Left kidney (tissue), 1 donor: ENCODE measurements at regions not wholly inside any gene's neighbourhood (a gene's known extent, or its start where the extent isn't known, plus 50 kb on each side); places are given as distances from the start of the nearest gene placed in this dataset.
A peak's percentile ranks its signal among the peaks of the same experiment; 100 is the strongest.

Experiments used
- DNase-seq: peaks from one replicate; pipeline ENCODE4 v3.0.0-alpha.2; 2013

DNA sequence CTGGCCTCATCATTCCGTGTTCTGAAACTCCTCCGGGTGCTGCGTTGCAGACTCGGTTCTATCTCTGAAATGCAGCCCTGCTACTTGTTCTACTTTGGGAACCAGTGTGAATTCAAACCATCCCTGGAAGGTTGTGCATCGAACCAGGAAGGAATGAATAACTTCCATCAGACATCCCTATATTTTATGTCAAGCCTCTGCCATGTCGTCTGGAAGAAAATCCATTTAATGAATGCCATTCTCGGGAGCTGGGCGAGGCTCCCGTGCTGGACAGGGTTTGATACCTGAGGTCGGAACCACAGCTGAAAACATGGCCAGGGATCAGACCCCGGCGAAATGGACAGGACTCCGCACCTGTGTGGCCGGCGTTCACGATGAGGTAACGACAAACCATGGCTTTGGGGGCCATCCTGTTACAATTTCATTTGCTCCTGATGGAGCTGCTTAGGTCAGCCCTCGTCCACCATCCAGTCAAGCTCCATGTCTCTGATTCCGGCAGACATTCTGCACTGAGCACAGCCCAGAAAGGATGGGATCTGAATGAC lies 821.6 kb downstream of the GALR1 start:
- no peak for DNase-seq

DNA sequence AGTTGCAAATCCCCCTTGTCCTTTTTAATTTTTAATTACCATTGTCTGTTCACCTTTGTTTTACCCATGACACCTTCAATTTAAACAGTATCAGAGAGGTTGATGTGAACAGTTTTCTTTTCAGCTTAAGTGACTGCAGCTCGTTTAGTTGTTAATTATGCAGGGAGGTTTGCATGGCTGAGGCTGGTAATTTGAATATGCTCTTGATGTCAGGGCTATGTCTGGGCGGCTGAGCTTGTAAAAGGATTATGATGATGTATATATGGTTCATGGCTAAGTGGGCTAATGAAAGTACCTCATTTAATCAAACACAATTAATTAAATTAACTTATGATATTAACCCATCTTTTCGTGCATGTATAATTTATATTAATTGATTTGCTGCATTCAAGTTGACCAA lies 822.1 kb downstream of the GALR1 start:
- DNase-seq: no peak

DNA sequence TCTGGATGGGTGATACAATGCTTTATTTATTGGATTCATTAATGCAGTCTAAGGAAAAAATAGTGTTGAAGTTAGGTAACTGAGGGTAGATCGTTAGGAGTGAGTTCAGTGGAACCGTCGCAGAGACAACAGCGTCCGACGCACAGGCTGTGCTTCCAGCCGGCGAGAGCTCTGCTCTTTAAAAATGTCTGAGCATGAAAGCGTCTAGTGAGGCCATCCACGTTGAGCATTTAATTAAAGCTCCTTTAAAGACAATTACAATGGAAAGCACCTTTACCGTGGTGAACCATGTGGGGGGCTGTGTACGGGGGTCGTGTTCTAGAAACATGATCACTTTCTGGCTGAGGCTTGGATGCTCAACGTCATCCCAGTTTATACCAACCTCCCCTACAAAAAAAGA lies 822.7 kb downstream of the GALR1 start:
- DNase-seq: no peak

DNA sequence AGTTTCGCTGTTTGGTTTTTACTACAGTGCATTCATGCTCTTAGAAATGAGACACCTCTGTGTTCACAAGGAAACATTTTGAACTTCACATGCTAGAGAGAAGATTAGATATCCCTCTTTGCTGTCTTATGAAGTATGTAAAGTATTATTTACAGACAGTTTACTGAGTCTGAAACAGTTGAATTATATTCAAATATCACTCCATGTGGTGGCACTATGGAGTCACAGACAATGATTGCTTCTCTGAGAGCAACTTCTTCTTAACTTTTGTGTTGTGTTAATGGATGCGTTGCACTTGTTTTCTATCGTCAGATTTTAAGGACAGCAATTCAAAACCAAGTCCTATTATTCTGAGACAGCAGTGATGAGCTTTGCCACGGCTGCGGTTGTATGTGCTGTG lies 823.6 kb downstream of the GALR1 start:
- peak; percentile 32 for DNase-seq

- no peak for DNase-seq
Measured at GRCh38 chr18:78074400-78075020, 824.9 kb downstream of the GALR1 start.

DNA sequence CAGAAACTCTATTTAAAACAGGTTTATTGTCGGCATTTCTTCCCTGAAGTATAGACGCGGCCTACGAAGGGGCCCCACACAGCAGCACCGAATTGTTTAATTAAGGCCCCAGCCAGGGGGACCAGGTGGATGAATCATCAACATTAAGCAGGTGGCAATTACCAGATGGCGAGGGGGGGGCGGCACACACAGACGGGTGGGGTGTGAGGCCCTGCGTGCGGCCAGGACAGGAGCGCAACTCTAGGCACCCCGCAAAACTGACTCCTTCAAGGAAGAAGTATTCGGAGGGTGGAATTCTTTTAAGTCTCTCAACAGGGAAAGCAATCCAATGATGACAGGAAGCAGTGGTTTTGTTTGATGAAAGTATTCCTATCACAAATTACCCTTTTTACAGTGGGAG lies 830.4 kb downstream of the GALR1 start:
- no peak for DNase-seq

DNA sequence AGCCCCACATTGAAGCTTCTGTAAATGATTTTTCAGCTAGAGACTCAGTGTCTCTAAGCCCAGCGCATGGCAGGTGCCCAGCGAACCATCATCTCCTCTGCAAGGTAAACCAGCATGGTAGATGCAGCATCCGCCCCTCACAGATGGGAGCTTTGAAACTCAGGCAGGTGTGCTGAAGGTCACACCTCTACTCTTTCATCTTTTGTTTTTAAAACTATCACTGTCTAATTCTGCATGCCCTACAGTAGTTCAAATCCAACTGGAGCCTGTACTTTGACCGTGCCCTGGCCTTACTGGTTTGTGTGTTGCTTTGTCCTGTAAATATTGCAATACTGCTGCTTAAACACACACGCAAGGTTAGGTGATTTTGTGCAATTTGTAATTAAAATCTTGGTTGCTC lies 831.1 kb downstream of the GALR1 start:
- no peak for DNase-seq

- no peak for DNase-seq
Measured at GRCh38 chr18:78082816-78083215, 833.2 kb downstream of the GALR1 start.

DNA sequence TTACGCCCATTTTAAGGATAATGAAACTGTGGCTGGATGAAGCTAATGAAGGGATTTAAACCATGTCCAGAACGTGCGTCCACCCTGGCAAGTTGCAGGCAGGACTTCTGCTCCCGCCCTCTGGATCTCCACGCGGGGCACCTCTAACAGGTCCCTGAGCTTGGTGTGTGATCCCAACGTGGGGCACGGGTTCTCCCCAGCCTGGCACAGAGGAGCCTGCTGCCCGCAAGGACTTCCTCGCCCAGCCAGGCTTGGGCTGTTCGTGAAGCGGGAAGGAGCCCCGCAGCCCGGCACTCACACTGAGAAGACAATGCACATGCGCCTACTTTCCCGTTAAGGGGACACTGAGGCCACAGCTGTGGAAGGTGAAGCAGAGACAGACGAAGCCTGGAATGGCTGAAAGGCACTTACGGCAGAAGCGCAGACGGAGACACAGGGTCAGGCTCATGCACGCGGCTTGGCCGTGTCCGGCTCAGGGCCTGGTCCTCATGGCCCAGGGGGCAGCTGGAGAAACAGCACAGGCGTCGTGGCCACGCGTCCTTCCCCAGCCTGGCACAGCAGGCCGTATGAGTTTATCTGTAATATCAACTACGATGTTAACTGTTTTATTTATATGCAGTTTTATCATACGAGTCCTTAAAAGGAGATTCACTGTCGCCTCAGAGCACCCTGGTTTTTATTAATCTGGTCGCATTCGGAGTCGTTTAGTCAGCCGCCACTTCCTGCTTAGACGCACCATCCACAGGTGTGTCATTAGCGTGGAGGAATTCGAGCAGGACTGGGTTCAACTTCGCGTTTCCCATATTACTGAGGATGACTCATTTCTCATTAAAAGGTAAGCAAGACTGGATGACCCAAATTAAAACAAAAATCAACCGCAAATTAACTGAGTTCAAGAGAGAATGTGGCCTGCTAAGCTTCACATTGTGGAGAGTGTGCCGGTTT lies 835.9 kb downstream of the GALR1 start:
- DNase-seq: no peak

DNA sequence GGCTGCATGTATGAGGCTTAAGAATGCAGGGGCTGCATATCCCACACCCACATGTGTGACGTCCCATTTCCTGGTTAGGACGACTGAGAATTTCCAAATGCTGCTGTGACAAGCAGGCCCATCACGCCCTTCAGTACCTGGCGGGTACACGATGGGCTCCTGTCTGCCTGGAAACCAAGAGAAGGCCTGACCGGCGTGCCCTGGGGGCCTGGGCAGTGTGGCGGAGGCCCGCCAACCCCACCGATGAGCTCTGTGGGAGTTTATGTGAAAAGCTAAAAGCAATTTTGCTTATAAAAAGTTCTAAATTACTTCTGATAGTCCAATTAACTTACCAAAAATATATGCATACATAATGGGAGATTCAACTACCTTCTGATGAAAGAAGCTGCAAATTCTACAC lies 837.3 kb downstream of the GALR1 start:
- no peak for DNase-seq

DNA sequence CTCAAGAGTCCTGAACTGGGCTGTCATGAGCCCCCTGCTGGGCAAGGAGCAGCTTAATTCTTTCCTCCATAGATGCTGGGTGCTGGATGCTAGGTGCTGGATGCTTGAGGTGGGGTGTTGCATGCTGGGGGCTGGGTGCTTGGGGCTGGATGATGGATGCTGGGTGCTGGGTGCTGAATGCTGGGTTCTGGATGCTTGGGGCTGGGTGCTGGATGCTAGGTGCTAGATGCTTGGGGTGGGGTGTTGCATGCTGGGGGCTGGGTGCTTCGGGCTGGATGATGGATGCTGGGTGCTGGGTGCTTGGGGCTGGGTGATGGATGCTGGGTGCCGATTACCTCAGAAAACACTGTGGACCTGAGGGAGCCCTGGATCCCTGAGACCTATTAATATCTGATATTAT lies 837.7 kb downstream of the GALR1 start:
- no peak for DNase-seq

DNA sequence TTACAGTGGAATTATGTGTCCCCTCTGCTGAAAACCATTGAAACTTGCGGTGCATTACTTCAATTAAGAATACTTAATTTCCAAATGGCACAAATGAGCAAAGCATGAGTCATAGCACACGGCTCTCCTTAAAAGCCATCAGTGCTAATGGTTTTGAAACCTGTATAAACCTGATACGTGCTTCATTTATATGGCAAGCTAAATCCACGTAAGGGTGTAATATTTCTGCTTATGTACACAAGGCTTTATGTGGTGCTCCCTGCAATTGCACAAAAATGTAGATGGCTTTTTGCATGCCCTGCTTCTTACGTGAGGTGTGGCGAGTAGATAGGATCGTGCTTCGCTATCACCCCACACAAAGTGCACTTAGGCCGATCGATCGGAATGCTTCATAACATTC lies 840.9 kb downstream of the GALR1 start:
- DNase-seq: no peak

DNA sequence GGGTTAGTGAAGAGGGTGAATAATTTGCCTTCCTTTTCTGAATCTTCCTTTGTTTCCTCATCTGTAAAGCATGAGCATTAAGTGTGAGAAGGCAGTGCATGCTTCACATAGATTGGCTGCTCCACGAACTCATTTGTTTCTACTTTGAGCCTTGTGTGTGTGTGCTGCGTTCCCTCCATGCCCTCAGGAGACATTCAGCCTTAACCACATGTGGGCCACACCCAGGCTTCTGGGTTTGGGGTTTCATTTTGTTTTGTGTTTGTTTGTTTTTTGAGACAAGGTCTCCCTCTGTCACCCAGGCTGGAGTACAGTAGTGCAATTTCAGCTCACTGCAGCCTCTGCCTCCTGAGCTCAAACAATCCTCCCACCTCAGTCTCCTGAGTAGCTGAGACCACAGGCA lies 843.3 kb downstream of the GALR1 start:
- no peak for DNase-seq

GRCh38 chr18:78099979-78100588 lies 850.4 kb downstream of the GALR1 start:
- no peak for DNase-seq

- DNase-seq: no peak
Measured at GRCh38 chr18:78101091-78101490, 851.4 kb downstream of the GALR1 start.

DNA sequence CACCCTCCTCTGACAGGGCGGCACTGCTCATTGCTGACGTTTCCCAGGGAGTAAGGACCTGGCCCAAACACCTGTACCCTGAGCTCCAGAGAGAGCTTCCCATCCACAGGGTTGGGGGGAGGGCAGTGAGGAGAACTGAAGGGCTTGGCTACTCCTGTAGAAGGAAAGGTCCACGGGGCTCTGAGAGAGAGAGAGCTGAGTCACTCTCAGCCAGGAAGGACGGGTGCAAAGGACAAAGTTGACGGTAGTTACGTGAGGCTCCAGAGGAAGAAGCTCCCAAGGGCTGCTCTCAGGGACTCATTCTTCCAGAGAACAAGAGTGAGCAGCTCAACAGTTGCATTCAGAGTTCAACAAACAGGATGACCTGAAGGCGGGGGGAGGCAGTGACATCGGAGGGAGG lies 852.5 kb downstream of the GALR1 start:
- no peak for DNase-seq

GRCh38 chr18:78105611-78106010 lies 856.0 kb downstream of the GALR1 start:
- DNase-seq: no peak

GRCh38 chr18:78106946-78107345 lies 857.3 kb downstream of the GALR1 start:
- DNase-seq: no peak

DNA sequence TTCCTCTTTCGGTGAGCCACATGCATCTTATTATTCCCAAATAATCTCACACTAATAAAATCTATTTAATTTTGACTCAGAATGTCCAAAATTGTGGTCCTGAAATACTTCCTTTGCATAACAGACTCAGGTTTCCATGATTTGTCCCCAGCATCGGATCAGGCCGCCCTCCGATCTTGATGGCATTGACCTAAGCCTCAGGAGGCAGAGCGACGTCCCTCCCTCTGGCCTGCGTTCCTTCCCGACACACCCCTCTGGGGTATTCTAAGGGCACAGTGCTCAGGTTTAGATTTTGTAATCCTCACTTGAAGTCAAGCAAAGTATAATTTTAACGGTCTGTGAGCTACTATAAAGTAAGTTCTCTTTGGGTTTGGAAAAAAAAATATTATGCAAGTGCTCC lies 857.7 kb downstream of the GALR1 start:
- DNase-seq: no peak

- DNase-seq: no peak
Measured at GRCh38 chr18:78108554-78108953, 858.9 kb downstream of the GALR1 start.

DNA sequence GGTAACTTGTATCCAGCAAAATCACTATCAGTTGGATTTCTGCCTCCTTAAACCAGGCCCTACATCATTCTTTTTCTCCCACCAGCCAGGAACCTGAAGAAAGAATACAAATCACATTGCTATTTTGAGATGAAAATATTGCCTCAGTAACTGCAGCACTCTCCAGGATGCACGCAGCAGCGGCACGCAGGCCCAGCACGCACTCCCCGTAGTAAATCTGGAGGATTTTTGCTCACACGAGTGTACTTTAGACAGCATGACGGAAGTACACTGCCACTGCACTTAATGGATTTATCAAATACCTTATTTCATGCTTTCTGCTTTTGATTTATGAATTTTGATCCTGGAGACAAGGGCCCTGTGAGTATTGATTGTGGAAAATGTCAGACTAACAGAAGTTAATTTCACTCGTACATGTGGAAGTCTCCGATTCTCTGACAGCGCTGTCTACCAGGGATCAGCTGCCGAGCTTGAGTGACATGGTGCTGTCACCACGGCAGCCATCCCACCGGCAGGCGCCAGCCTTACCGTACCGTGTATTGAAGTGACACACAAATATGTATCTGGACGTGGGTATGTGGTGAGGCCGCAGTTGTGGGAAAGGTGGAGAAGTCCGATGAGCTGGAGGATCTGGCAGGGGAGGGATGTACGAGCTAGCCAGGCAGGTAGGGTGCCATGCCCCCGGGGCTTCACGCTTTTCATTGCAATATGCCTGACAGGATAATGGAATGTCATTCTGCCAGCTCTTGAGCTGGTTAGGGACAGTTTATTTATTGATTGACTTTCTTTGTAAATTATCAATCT lies 863.7 kb downstream of the GALR1 start:
- DNase-seq: no peak

DNA sequence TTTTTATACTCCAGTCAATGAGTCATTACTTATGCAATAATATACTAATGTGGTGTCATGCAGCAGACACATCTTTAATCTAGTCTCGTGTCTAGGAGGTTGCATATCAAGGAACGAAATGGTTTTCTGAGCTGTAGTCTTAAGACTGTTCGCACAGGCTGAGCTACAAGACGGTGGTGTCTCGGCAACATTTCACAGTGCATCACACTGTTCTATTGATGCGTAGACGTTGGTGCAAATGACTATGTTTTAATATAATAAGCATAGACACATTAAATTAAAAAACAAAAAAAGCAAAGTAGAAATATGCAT lies 864.2 kb downstream of the GALR1 start:
- DNase-seq: no peak
